Smooth muscle cell (in vitro differentiated cells): ENCODE measurements at regions not wholly inside any gene's neighbourhood (a gene's known extent, or its start where the extent isn't known, plus 50 kb on each side); places are given as distances from the start of the nearest gene placed in this dataset.

Experiments
- DNase-seq: peaks from one replicate; lab custom pipeline; 2025; ENCODE audit not compliant: unreplicated experiment; lab: John Stamatoyannopoulos, UW
- H2AFZ ChIP-seq: fragments of 200-600 bp; sonication (generic); 2 replicates; pipeline ENCODE4 v1.6.0; 2016; ENCODE audit warnings: antibody characterized with exemption, low read depth, mild to moderate bottlenecking
- H3F3A ChIP-seq: fragments of 200-600 bp; sonication (generic); 2 replicates; pipeline ENCODE4 v1.6.0; 2017; ENCODE audit warnings: antibody characterized with exemption, low read depth
- H3K27ac ChIP-seq: fragments of 200-600 bp; sonication (generic); 2 replicates; pipeline ENCODE4 v1.5.1; 2016; ENCODE audit warnings: low read depth, mild to moderate bottlenecking
- H3K27me3 ChIP-seq: fragments of 200-600 bp; sonication (generic); 2 replicates; pipeline ENCODE4 v1.6.1; 2016; ENCODE audit warnings: low read depth, mild to moderate bottlenecking
- H3K36me3 ChIP-seq: fragments of 200-600 bp; sonication (generic); 2 replicates; pipeline ENCODE4 v1.5.1; 2016; ENCODE audit warnings: low read depth
- H3K4me1 ChIP-seq: fragments of 200-600 bp; sonication (generic); 2 replicates; pipeline ENCODE4 v1.5.1; 2016; ENCODE audit warnings: low read depth
- H3K4me2 ChIP-seq: fragments of 200-600 bp; sonication (generic); 2 replicates; pipeline ENCODE4 v1.6.0; 2016; ENCODE audit warnings: mild to moderate bottlenecking
- H3K4me3 ChIP-seq: fragments of 200-600 bp; sonication (generic); 2 replicates; pipeline ENCODE4 v1.5.1; 2016; ENCODE audit warnings: mild to moderate bottlenecking
- H3K79me2 ChIP-seq: fragments of 200-600 bp; sonication (generic); 2 replicates; pipeline ENCODE4 v1.6.0; 2016; ENCODE audit warnings: low read depth, mild to moderate bottlenecking
- H3K9ac ChIP-seq: fragments of 200-600 bp; sonication (generic); 2 replicates; pipeline ENCODE4 v1.6.0; 2016; ENCODE audit warnings: low read depth
- H3K9me3 ChIP-seq: fragments of 200-600 bp; sonication (generic); replicated peaks from 2 replicates; pipeline ENCODE4 v1.5.1; 2016; ENCODE audit warnings: low read depth
- H4K20me1 ChIP-seq: fragments of 200-600 bp; sonication (generic); 2 replicates; pipeline ENCODE4 v1.6.0; 2016; ENCODE audit warnings: low read depth
- WGBS: methylation state at CpG from one replicate; pipeline ENCODE4 v1.1.7; 2016; ENCODE audit warnings: low lambda C conversion rate; 5-methylcytosine and 5-hydroxymethylcytosine counted together
- TF ChIP-seq, protein P1 (sequence below): fragments of 200-600 bp; sonication (generic); IDR thresholded peaks from 2 replicates; pipeline ENCODE4 v1.5.1; 2017; ENCODE audit warnings: borderline replicate concordance, mild to moderate bottlenecking, antibody characterized with exemption; ENCODE audit not compliant: insufficient read depth, poor library complexity, severe bottlenecking

DNA sequence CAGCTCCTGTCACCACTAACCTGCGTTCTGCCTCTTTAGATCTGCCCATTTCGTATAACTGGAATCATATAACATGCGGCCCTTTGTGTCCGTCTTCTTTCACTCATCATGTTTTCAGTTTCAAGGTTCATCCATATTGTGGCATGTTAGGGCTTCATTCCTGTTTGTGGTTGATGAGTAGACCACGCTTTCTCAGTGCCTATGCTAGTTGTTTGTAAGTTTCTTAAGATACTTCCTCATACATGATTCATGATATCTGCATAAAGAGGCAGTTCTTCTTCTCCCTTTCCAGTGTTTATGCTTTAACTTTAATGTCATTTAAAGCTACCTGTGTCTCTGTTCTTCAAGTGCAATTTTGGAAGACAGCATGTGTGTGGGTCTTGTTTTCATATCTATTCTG, 79.5 kb upstream of the FAM20C start:
- WGBS, result 94% methylated on average over 5 of the region's 5 CpGs
- Histone ChIP-seq H3K4me1 (no peaks in the 10 kb centered on the region), H2AFZ (no peak overlapping the region), H3K79me2 (no peaks in the 10 kb centered on the region), H3K36me3 (no peaks in the 10 kb centered on the region), H3F3A (no peaks in the 10 kb centered on the region), H3K27me3 (no peaks in the 10 kb centered on the region), H3K9me3 (peaks cover 3% of the 10 kb centered on the region), H3K27ac (no peak overlapping the region), H3K4me2 (no peak overlapping the region), H4K20me1 (no peaks in the 10 kb centered on the region), H3K4me3 (no peak overlapping the region), H3K9ac (no peak overlapping the region)
- TF ChIP-seq, protein P1, sequence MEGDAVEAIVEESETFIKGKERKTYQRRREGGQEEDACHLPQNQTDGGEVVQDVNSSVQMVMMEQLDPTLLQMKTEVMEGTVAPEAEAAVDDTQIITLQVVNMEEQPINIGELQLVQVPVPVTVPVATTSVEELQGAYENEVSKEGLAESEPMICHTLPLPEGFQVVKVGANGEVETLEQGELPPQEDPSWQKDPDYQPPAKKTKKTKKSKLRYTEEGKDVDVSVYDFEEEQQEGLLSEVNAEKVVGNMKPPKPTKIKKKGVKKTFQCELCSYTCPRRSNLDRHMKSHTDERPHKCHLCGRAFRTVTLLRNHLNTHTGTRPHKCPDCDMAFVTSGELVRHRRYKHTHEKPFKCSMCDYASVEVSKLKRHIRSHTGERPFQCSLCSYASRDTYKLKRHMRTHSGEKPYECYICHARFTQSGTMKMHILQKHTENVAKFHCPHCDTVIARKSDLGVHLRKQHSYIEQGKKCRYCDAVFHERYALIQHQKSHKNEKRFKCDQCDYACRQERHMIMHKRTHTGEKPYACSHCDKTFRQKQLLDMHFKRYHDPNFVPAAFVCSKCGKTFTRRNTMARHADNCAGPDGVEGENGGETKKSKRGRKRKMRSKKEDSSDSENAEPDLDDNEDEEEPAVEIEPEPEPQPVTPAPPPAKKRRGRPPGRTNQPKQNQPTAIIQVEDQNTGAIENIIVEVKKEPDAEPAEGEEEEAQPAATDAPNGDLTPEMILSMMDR, result no peak
- DNase-seq, result no peak

DNA sequence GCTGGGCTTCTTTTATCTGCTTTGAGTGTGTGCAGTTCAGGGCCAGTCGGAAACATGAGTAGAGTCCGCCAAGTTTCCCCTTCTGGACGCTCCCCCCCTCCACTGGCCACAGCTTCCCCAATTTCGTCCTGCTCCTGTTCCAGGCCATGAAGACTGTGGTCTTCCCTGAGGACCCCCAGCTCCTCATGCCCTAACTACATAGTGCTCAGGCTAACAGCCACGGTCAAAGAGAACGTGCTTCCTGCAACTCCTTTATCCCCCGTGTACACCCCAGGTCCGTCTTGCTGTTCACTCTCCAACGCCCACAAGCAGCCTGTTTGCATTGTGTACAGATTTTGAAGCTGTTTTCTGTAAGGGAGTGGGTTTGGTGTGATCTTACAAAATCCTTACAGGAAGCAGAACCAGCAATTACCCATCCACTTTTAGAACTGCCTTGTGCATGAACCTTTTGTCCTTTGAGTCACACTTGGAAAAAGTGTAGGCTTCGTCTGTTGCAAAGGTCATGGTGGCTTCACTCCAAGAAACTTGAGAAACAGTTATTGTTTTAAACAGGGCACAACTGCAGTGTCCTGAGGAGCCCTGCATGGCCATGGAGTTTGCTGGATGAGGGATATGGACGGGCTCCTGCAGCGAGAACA, 77.0 kb upstream of the FAM20C start:
- Histone ChIP-seq H2AFZ (peak overlapping the region; percentile 49), H3F3A (no peaks in the 10 kb centered on the region), H3K79me2 (no peaks in the 10 kb centered on the region), H4K20me1 (no peaks in the 10 kb centered on the region), H3K9me3 (peaks cover 3% of the 10 kb centered on the region), H3K9ac (no peak overlapping the region), H3K4me3 (no peak overlapping the region), H3K36me3 (no peaks in the 10 kb centered on the region), H3K4me2 (no peak overlapping the region), H3K27me3 (no peaks in the 10 kb centered on the region), H3K27ac (no peak overlapping the region), H3K4me1 (peaks cover 11% of the 10 kb centered on the region)
- TF ChIP-seq, protein P1, result no peak
- no peak for DNase-seq
- WGBS, result 71% methylated on average over 12 of the region's 12 CpGs

DNA sequence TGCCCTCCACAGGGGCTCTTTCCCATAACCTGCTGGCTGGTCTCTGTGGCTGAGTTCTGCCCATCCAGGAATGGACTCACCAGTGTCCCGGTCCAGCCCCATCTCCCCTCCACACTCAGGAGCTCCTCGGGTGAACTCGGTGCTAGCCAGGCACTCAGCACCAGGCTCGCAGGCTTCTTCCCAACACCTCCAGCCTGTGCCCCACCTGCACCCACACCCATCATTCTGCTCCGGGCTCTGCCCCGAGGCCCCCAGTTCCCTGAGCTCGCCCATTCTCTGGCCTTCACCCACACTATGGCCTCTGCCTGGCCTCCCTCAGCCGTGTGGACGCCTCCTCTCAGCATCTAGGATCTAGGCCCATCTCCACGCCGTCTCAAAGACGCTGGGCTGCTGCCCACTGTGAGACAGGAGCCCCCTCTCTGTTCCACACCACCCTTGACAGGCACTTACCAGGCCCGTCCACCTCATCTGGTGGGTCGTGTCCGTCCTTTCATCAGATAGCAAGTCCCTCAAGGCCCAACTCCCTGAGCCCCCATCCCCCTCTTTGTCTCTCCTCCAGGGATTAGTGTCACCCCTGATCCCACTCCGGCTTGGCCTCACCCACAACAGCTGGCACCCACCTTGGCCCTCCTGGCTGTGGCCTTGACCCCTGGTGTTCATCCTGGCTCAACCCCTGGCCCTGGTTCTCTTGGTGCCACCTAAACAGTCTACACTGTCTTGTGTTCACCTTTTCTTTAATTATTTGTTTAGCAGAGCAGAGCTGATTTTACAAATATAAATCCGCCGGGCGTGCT, 76.0 kb upstream of the FAM20C start:
- H3K36me3 ChIP-seq, result no peaks in the 10 kb centered on the region
- H3F3A ChIP-seq, result no peaks in the 10 kb centered on the region
- H3K4me2 ChIP-seq, result no peak overlapping the region
- H3K4me1 ChIP-seq, result peaks cover 11% of the 10 kb centered on the region
- no peaks in the 10 kb centered on the region for H3K79me2 ChIP-seq
- no peak overlapping the region for H3K27ac ChIP-seq
- H2AFZ ChIP-seq, result no peak overlapping the region
- TF ChIP-seq, protein P1, result no peak
- peaks cover 3% of the 10 kb centered on the region for H3K9me3 ChIP-seq
- no peaks in the 10 kb centered on the region for H3K27me3 ChIP-seq
- no peak overlapping the region for H3K4me3 ChIP-seq
- DNase-seq, result no peak
- H3K9ac ChIP-seq, result no peak overlapping the region
- WGBS, result 98% methylated on average over 17 of the region's 19 CpGs
- H4K20me1 ChIP-seq, result no peaks in the 10 kb centered on the region
